Suppressor macrophage treated with lipopolysaccharide for 4 hours (primary cell): ENCODE measurements at regions not wholly inside any gene's neighbourhood (a gene's known extent, or its start where the extent isn't known, plus 50 kb on each side); places are given as distances from the start of the nearest gene placed in this dataset.
"Not testable (repeated sequence)": the region's sequence is repeated elsewhere in the genome, so short reads cannot be mapped to it uniquely, and the experiment has no call there.

Experiments used
- DNase-seq: peaks from one replicate; pipeline ENCODE4 v3.0.0-alpha.2; 2020

GRCh38 chr11:43172477-43172876 lies 139.3 kb upstream of the API5 start:
- DNase-seq = no peak

GRCh38 chr11:43177975-43178374 lies 133.8 kb upstream of the API5 start:
- DNase-seq = no peak

GRCh38 chr11:43194459-43194858 lies 117.3 kb upstream of the API5 start:
- not testable (repeated sequence) for DNase-seq

- DNase-seq = no peak
These were observed 114.4 kb upstream of the API5 start for GRCh38 chr11:43197379-43197778.

GRCh38 chr11:43200031-43200430 lies 111.8 kb upstream of the API5 start:
- no peak for DNase-seq

GRCh38 chr11:43212279-43212678 lies 99.5 kb upstream of the API5 start:
- DNase-seq = no peak

- DNase-seq = no peak
These were observed 97.3 kb upstream of the API5 start for GRCh38 chr11:43214471-43214870.

GRCh38 chr11:43217849-43218248 lies 93.9 kb upstream of the API5 start:
- DNase-seq = no peak

GRCh38 chr11:43222215-43222614 lies 89.6 kb upstream of the API5 start:
- DNase-seq = no peak

GRCh38 chr11:43223026-43223425 lies 88.8 kb upstream of the API5 start:
- DNase-seq = no peak

- no peak for DNase-seq
These were observed 76.9 kb upstream of the API5 start for GRCh38 chr11:43234881-43235280.

GRCh38 chr11:43238341-43238740 lies 73.5 kb upstream of the API5 start:
- DNase-seq = no peak

GRCh38 chr11:43239791-43240190 lies 72.0 kb upstream of the API5 start:
- DNase-seq = no peak

GRCh38 chr11:43242401-43242800 lies 69.4 kb upstream of the API5 start:
- DNase-seq = no peak

GRCh38 chr11:43243927-43244326 lies 67.9 kb upstream of the API5 start:
- DNase-seq = no peak

- DNase-seq = no peak
These were observed 66.3 kb upstream of the API5 start for GRCh38 chr11:43245466-43245865.

- no peak for DNase-seq
These were observed 61.5 kb upstream of the API5 start for GRCh38 chr11:43250309-43250708.

GRCh38 chr11:43261775-43262174 lies 50.0 kb upstream of the API5 start:
- no peak for DNase-seq
